NB4 (cell line): ENCODE measurements at regions not wholly inside any gene's neighbourhood (a gene's known extent, or its start where the extent isn't known, plus 50 kb on each side); places are given as distances from the start of the nearest gene placed in this dataset.
"Not testable (repeated sequence)": the region's sequence is repeated elsewhere in the genome, so short reads cannot be mapped to it uniquely, and the experiment has no call there.

Experiments
- CTCF ChIP-seq: IDR thresholded peaks from one replicate; pipeline ENCODE4 v1.5.1; 2012; ENCODE audit warnings: low read depth, low read length
- POLR2A ChIP-seq: IDR thresholded peaks from 2 replicates; pipeline ENCODE4 v1.6.1; 2011; ENCODE audit warnings: mild to moderate bottlenecking; ENCODE audit not compliant: insufficient read length; ENCODE audit errors: extremely low read depth

- not testable (repeated sequence) for TF ChIP-seq CTCF, POLR2A
Measured at GRCh38 chr11:12608678-12609077, 65.5 kb upstream of the TEAD1 start.
